Effector memory CD8-positive, alpha-beta T cell (primary cell): ENCODE measurements at regions not wholly inside any gene's neighbourhood (a gene's known extent, or its start where the extent isn't known, plus 50 kb on each side); places are given as distances from the start of the nearest gene placed in this dataset.

Experiments
- ATAC-seq: fragments of 150-1000 bp; cut with Tn5 transposase; replicated peaks from 2 replicates; pipeline ENCODE4 v1.10.0; 2021; ENCODE audit warnings: mild to moderate bottlenecking, moderate library complexity
- DNase-seq, 3 experiments: peaks; one replicate each; pipeline ENCODE4 v3.0.0; 2021
- H3K27ac Mint-ChIP-seq, 2 donors: one replicate each; pipeline ENCODE4 v1.8.0; 2022; ENCODE audit warnings: mild to moderate bottlenecking in 2 of 2, mixed read lengths in 2 of 2, moderate library complexity in 2 of 2
- H3K27me3 Mint-ChIP-seq, 2 donors: one replicate each; pipeline ENCODE4 v1.8.0; 2022; ENCODE audit warnings: mixed read lengths in 2 of 2
- H3K36me3 Mint-ChIP-seq: one replicate; pipeline ENCODE4 v1.8.0; 2022; ENCODE audit warnings: mild to moderate bottlenecking, moderate library complexity, mixed read lengths; ENCODE audit not compliant: insufficient read depth
- H3K4me1 Mint-ChIP-seq, 2 donors: one replicate each; pipeline ENCODE4 v1.8.0; 2022; ENCODE audit warnings: low read depth in 2 of 2, mixed read lengths in 2 of 2
- H3K4me3 Mint-ChIP-seq, 2 donors: one replicate each; pipeline ENCODE4 v1.8.0; 2022; ENCODE audit warnings: mild to moderate bottlenecking in 2 of 2, mixed read lengths in 2 of 2, moderate library complexity in 2 of 2
- H3K9me3 Mint-ChIP-seq, 2 donors: one replicate each; pipeline ENCODE4 v1.8.0; 2022; ENCODE audit warnings: mixed read lengths in 2 of 2

GRCh38 chr4:23741681-23742191 is 148.1 kb downstream of the PPARGC1A start:
- H3K9me3 Mint-ChIP-seq, result peaks cover 4 to 11% of the 10 kb centered on the region in 2 donors
- no peak overlapping the region for H3K27ac Mint-ChIP-seq
- no peaks in the 10 kb centered on the region for H3K4me1 Mint-ChIP-seq
- no peaks in the 10 kb centered on the region for H3K36me3 Mint-ChIP-seq
- H3K27me3 Mint-ChIP-seq, result no peaks in the 10 kb centered on the region
- no peak for DNase-seq
- no peak overlapping the region for H3K4me3 Mint-ChIP-seq
- no peak for ATAC-seq

GRCh38 chr4:23737571-23737970 is 152.3 kb downstream of the PPARGC1A start:
- Mint-ChIP-seq H3K4me1 (no peaks in the 10 kb centered on the region), H3K36me3 (no peaks in the 10 kb centered on the region), H3K27ac (no peak overlapping the region), H3K4me3 (no peak overlapping the region), H3K27me3 (no peaks in the 10 kb centered on the region), H3K9me3 (peaks cover 12 to 24% of the 10 kb centered on the region in 2 donors)
- ATAC-seq (no peak), DNase-seq (no peak)

GRCh38 chr4:23736466-23736865 is 153.4 kb downstream of the PPARGC1A start:
- Mint-ChIP-seq H3K27ac (no peak overlapping the region), H3K4me3 (no peak overlapping the region), H3K27me3 (no peaks in the 10 kb centered on the region), H3K9me3 (peaks cover 12 to 24% of the 10 kb centered on the region in 2 donors), H3K36me3 (no peaks in the 10 kb centered on the region), H3K4me1 (no peaks in the 10 kb centered on the region)
- ATAC-seq (no peak), DNase-seq (no peak)

GRCh38 chr4:23734000-23734399 is 155.8 kb downstream of the PPARGC1A start:
- no peaks in the 10 kb centered on the region for H3K36me3 Mint-ChIP-seq
- H3K4me3 Mint-ChIP-seq, result no peak overlapping the region
- H3K27ac Mint-ChIP-seq, result no peak overlapping the region
- H3K9me3 Mint-ChIP-seq, result peaks cover 11 to 24% of the 10 kb centered on the region in 2 donors
- H3K27me3 Mint-ChIP-seq, result no peaks in the 10 kb centered on the region
- DNase-seq, result no peak
- no peaks in the 10 kb centered on the region for H3K4me1 Mint-ChIP-seq
- no peak for ATAC-seq

- Mint-ChIP-seq H3K27me3 (no peaks in the 10 kb centered on the region), H3K4me1 (no peaks in the 10 kb centered on the region), H3K36me3 (no peaks in the 10 kb centered on the region), H3K27ac (no peak overlapping the region), H3K9me3 (peaks cover 11 to 24% of the 10 kb centered on the region in 2 donors), H3K4me3 (no peak overlapping the region)
- DNase-seq (no peak), ATAC-seq (no peak)
These were observed 156.4 kb downstream of the PPARGC1A start for GRCh38 chr4:23733476-23733875.

GRCh38 chr4:23730998-23731397 is 158.8 kb downstream of the PPARGC1A start:
- no peak for ATAC-seq

GRCh38 chr4:23728971-23729370 is 160.9 kb downstream of the PPARGC1A start:
- no peak for DNase-seq
- Mint-ChIP-seq H3K4me3 (no peak overlapping the region), H3K27ac (no peak overlapping the region), H3K4me1 (no peaks in the 10 kb centered on the region), H3K27me3 (no peaks in the 10 kb centered on the region), H3K9me3 (peaks cover 17 to 23% of the 10 kb centered on the region in 2 donors), H3K36me3 (no peaks in the 10 kb centered on the region)
- ATAC-seq, result no peak

More at GRCh38 chr4:23730998-23731397, 158.8 kb downstream of the PPARGC1A start:
- Mint-ChIP-seq H3K27me3 (no peaks in the 10 kb centered on the region), H3K4me1 (no peaks in the 10 kb centered on the region), H3K9me3 (peaks cover 19 to 31% of the 10 kb centered on the region in 2 donors), H3K27ac (no peak overlapping the region), H3K4me3 (no peak overlapping the region), H3K36me3 (no peaks in the 10 kb centered on the region)
- DNase-seq, result no peak

GRCh38 chr4:23728393-23728792 is 161.5 kb downstream of the PPARGC1A start:
- Mint-ChIP-seq H3K27me3 (no peaks in the 10 kb centered on the region), H3K36me3 (no peaks in the 10 kb centered on the region), H3K27ac (no peak overlapping the region), H3K9me3 (peaks cover 17 to 27% of the 10 kb centered on the region in 2 donors), H3K4me3 (no peak overlapping the region), H3K4me1 (no peaks in the 10 kb centered on the region)
- no peak for DNase-seq
- no peak for ATAC-seq

GRCh38 chr4:23720556-23720955 is 169.3 kb downstream of the PPARGC1A start:
- no peak for ATAC-seq
- H3K27ac Mint-ChIP-seq, result no peak overlapping the region
- no peaks in the 10 kb centered on the region for H3K4me1 Mint-ChIP-seq
- no peak overlapping the region for H3K4me3 Mint-ChIP-seq
- no peak for DNase-seq
- no peaks in the 10 kb centered on the region for H3K27me3 Mint-ChIP-seq
- H3K9me3 Mint-ChIP-seq, result peaks cover 4 to 13% of the 10 kb centered on the region in 2 donors
- no peaks in the 10 kb centered on the region for H3K36me3 Mint-ChIP-seq

GRCh38 chr4:23718435-23718834 is 171.4 kb downstream of the PPARGC1A start:
- Mint-ChIP-seq H3K36me3 (peaks cover 3% of the 10 kb centered on the region), H3K27me3 (no peaks in the 10 kb centered on the region), H3K9me3 (peaks cover 6 to 7% of the 10 kb centered on the region in 2 donors), H3K4me3 (no peak overlapping the region), H3K4me1 (no peaks in the 10 kb centered on the region), H3K27ac (no peak overlapping the region)
- ATAC-seq, result no peak
- no peak for DNase-seq

- Mint-ChIP-seq H3K36me3 (peaks cover 3% of the 10 kb centered on the region), H3K27me3 (no peaks in the 10 kb centered on the region), H3K27ac (no peak overlapping the region), H3K4me3 (no peak overlapping the region), H3K4me1 (no peaks in the 10 kb centered on the region), H3K9me3 (peaks cover 0 to 7% of the 10 kb centered on the region in 2 donors)
- DNase-seq (no peak), ATAC-seq (no peak)
These were observed 172.2 kb downstream of the PPARGC1A start for GRCh38 chr4:23717528-23718248.

- no peaks in the 10 kb centered on the region for H3K27me3 Mint-ChIP-seq
- no peak for DNase-seq
- peaks cover 3% of the 10 kb centered on the region for H3K36me3 Mint-ChIP-seq
- H3K4me1 Mint-ChIP-seq, result no peaks in the 10 kb centered on the region
- no peak for ATAC-seq
- no peak overlapping the region for H3K27ac Mint-ChIP-seq
- H3K4me3 Mint-ChIP-seq, result no peak overlapping the region
- peaks cover 5 to 7% of the 10 kb centered on the region in 2 donors for H3K9me3 Mint-ChIP-seq
These were observed 179.5 kb downstream of the PPARGC1A start for GRCh38 chr4:23710298-23710697.

GRCh38 chr4:23707652-23708026 is 182.2 kb downstream of the PPARGC1A start:
- H3K4me1 Mint-ChIP-seq, result no peaks in the 10 kb centered on the region
- no peaks in the 10 kb centered on the region for H3K27me3 Mint-ChIP-seq
- ATAC-seq (no peak), DNase-seq (no peak)
- no peaks in the 10 kb centered on the region for H3K36me3 Mint-ChIP-seq
- no peak overlapping the region for H3K27ac Mint-ChIP-seq
- H3K9me3 Mint-ChIP-seq, result peaks cover 7 to 22% of the 10 kb centered on the region in 2 donors
- H3K4me3 Mint-ChIP-seq, result no peak overlapping the region

- H3K9me3 Mint-ChIP-seq, result peaks cover 7 to 22% of the 10 kb centered on the region in 2 donors
- H3K27ac Mint-ChIP-seq, result no peak overlapping the region
- H3K36me3 Mint-ChIP-seq, result no peaks in the 10 kb centered on the region
- no peaks in the 10 kb centered on the region for H3K4me1 Mint-ChIP-seq
- no peak overlapping the region for H3K4me3 Mint-ChIP-seq
- H3K27me3 Mint-ChIP-seq, result no peaks in the 10 kb centered on the region
- no peak for DNase-seq
- ATAC-seq, result no peak
These were observed 182.7 kb downstream of the PPARGC1A start for GRCh38 chr4:23706972-23707651.
